Nephron progenitor cell (in vitro differentiated cells): ENCODE measurements at regions not wholly inside any gene's neighbourhood (a gene's known extent, or its start where the extent isn't known, plus 50 kb on each side); places are given as distances from the start of the nearest gene placed in this dataset.

Source experiments
- DNase-seq: peaks from one replicate; pipeline ENCODE4 v3.0.0; 2021
- H3K27ac Mint-ChIP-seq: 2 replicates; pipeline ENCODE4 v1.8.0; 2021; ENCODE audit warnings: mild to moderate bottlenecking, moderate library complexity, mixed read lengths
- H3K27me3 Mint-ChIP-seq: 2 replicates; pipeline ENCODE4 v1.8.0; 2021; ENCODE audit warnings: mild to moderate bottlenecking, low read depth, mixed read lengths; ENCODE audit not compliant: poor library complexity
- H3K36me3 Mint-ChIP-seq: 2 replicates; pipeline ENCODE4 v1.8.0; 2021; ENCODE audit warnings: low read depth, mixed read lengths
- H3K4me1 Mint-ChIP-seq: 2 replicates; pipeline ENCODE4 v1.8.0; 2021; ENCODE audit warnings: mixed read lengths
- H3K4me3 Mint-ChIP-seq: 2 replicates; pipeline ENCODE4 v1.8.0; 2021; ENCODE audit warnings: mild to moderate bottlenecking, moderate library complexity, mixed read lengths
- H3K9me3 Mint-ChIP-seq: 2 replicates; pipeline ENCODE4 v1.8.0; 2021; ENCODE audit warnings: mild to moderate bottlenecking, moderate library complexity, mixed read lengths
- CTCF ChIP-seq: fragments of 200-600 bp; sonication (generic); IDR thresholded peaks from 2 replicates; pipeline ENCODE4 v1.5.0; 2021; ENCODE audit warnings: antibody characterized with exemption

- Mint-ChIP-seq H3K27ac (no peak overlapping the region), H3K4me1 (peaks cover 38% of the 10 kb centered on the region), H3K4me3 (no peak overlapping the region), H3K27me3 (peaks cover 11% of the 10 kb centered on the region), H3K36me3 (no peaks in the 10 kb centered on the region), H3K9me3 (no peaks in the 10 kb centered on the region)
- TF ChIP-seq CTCF: no peak
- no peak for DNase-seq
These were observed 268.8 kb upstream of the ZMIZ1 start for GRCh38 chr10:78800006-78800405.

GRCh38 chr10:78800535-78801320, 268.0 kb upstream of the ZMIZ1 start:
- no peaks in the 10 kb centered on the region for H3K36me3 Mint-ChIP-seq
- H3K27ac Mint-ChIP-seq: no peak overlapping the region
- no peaks in the 10 kb centered on the region for H3K9me3 Mint-ChIP-seq
- no peak for DNase-seq
- no peak for TF ChIP-seq CTCF
- no peak overlapping the region for H3K4me3 Mint-ChIP-seq
- H3K27me3 Mint-ChIP-seq: peaks cover 11% of the 10 kb centered on the region
- peaks cover 46% of the 10 kb centered on the region for H3K4me1 Mint-ChIP-seq

GRCh38 chr10:78802431-78802830, 266.3 kb upstream of the ZMIZ1 start:
- no peak overlapping the region for H3K27ac Mint-ChIP-seq
- TF ChIP-seq CTCF: no peak

GRCh38 chr10:78802866-78803265, 265.9 kb upstream of the ZMIZ1 start:
- no peak overlapping the region for H3K4me3 Mint-ChIP-seq
- TF ChIP-seq CTCF: no peak
- DNase-seq: no peak
- H3K27ac Mint-ChIP-seq: no peak overlapping the region
- no peaks in the 10 kb centered on the region for H3K9me3 Mint-ChIP-seq
- H3K27me3 Mint-ChIP-seq: peaks cover 17% of the 10 kb centered on the region
- no peaks in the 10 kb centered on the region for H3K36me3 Mint-ChIP-seq
- H3K4me1 Mint-ChIP-seq: peaks cover 67% of the 10 kb centered on the region

More at GRCh38 chr10:78802431-78802830, 266.3 kb upstream of the ZMIZ1 start:
- Mint-ChIP-seq H3K36me3 (no peaks in the 10 kb centered on the region), H3K4me1 (peaks cover 63% of the 10 kb centered on the region), H3K4me3 (no peak overlapping the region), H3K9me3 (no peaks in the 10 kb centered on the region), H3K27me3 (peaks cover 13% of the 10 kb centered on the region)
- DNase-seq: no peak

- peaks cover 11% of the 10 kb centered on the region for H3K27me3 Mint-ChIP-seq
- DNase-seq: no peak
- H3K9me3 Mint-ChIP-seq: no peaks in the 10 kb centered on the region
- no peaks in the 10 kb centered on the region for H3K36me3 Mint-ChIP-seq
- H3K4me3 Mint-ChIP-seq: no peak overlapping the region
- no peak for TF ChIP-seq CTCF
- peak overlapping the region; percentile 84 for H3K27ac Mint-ChIP-seq
- peaks cover 73% of the 10 kb centered on the region for H3K4me1 Mint-ChIP-seq
These were observed 265.1 kb upstream of the ZMIZ1 start for GRCh38 chr10:78803710-78804109.
